PC-9 (cell line): ENCODE measurements at regions not wholly inside any gene's neighbourhood (a gene's known extent, or its start where the extent isn't known, plus 50 kb on each side); places are given as distances from the start of the nearest gene placed in this dataset.

Experiments used
- CTCF ChIP-seq: fragments of 200-600 bp; sonication (generic); conservative IDR thresholded peaks from 2 replicates; pipeline ENCODE4 v1.6.1; 2017; ENCODE audit warnings: mixed run types, antibody characterized with exemption, mild to moderate bottlenecking, moderate library complexity
- EZH2 ChIP-seq: fragments of 200-600 bp; sonication (generic); IDR thresholded peaks from 2 replicates; pipeline ENCODE4 v1.8.0; 2017; ENCODE audit warnings: antibody characterized with exemption, low read depth

GRCh38 chr6:15712797-15713196 is 50.0 kb upstream of the DTNBP1 start:
- TF ChIP-seq EZH2 (no peak), CTCF (no peak)
